ENCODE measurements at regions not wholly inside any gene's neighbourhood (a gene's known extent, or its start where the extent isn't known, plus 50 kb on each side); places are given as distances from the start of the nearest gene placed in this dataset.
"Not testable (repeated sequence)": the region's sequence is repeated elsewhere in the genome, so short reads cannot be mapped to it uniquely, and the experiment has no call there.

DNA sequence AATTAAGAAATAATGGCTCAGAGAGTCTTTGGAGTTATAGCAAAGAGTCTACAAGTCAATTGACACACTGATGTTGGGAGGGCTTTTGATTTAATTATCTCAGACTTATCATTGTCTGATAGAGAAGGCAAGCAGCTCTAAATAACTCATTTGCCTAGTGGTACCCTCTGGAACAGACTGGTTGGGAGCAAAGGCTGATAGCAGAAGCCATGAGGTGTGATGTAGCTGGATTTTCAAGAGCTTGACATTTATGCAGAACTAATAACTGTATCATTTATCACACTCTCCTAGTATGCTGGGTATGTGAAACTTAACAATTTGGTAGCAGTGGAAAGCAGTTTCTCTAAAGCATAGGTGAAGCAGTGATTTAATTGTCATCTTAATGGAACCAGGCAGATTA, 380.6 kb downstream of the TENT5A start:
- DNase-seq (ENCODE audit: low read depth in 2 of 2, low spot score in 1 of 2), result no peak

DNA sequence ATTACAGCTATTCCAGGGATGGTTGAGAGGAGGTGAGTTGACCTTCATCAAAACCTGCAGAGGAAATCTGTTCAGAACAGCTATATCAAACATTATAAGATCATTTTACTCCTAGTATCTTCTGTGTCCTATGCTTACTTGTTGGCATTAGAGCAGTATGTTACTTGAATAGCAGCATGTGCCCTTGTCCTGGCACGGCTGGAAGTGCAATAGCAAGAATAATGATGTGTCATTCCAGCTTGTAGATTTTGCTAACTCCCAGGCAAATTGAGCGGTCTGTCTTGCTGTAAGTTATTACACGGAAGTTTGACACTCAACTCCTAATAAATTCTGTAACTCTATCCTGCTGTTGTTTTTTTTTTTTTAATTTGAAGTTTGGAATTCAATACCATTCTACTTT, 385.5 kb downstream of the TENT5A start:
- DNase-seq (ENCODE audit: low read depth in 2 of 2, low spot score in 1 of 2), result no peak

DNA sequence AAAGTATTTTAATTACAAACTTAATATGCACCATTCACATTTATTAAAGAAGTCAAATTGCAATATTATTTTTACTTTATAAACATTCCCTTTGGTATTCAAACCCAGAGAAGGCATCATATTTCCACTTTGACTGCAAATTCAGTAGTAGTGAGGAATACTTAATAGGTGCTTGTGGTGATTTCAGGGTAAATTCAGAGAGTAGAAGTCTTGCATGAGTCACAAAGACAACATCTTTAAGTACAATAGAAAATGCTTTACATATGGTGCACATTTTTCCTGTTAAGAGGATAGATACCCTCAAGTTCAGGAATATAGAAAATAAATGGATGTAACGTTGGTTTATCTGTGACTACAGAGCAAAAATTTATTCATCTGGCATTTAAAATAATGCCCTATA, 390.2 kb downstream of the TENT5A start:
- DNase-seq (ENCODE audit: low read depth in 2 of 2, low spot score in 1 of 2), result no peak

DNA sequence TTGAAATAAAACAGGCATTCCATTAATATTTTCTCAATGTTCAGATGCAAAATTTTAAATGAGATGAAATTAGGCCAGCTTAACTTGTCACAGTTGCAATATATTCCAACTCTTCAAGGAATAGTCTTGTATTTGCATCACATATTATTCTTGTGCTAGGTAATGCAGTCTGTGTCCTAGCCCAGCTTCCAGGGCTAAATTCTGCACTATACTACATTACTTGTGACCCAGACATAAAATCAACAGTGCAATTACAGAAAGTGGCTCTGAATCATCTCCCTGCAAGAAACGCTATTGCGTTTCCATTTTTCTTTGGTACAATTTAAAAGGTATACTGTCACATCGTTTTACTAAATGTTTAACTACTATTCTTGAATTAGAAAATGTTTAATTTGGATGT, 399.2 kb downstream of the TENT5A start:
- DNase-seq (ENCODE audit: low read depth in 2 of 2, low spot score in 1 of 2), result no peak

DNA sequence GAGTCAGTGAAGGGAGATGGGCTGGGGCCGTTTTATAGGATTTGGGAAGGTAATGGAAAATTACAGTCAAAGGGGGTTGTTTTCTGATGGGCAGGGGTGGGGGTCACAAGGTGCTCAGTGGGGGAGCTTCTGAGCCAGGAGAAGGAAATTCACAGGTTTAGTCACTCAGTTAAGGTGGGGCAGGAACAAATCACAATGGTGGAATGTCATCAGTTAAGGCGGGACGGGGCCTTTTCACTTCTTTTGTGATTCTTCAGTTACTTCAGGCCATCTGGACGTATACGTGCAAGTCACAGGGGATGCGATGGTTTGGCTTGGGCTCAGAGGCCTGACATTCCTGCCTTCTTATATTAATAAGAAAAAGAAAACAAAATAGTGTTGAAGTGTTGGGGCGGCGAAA, 408.5 kb downstream of the TENT5A start:
- DNase-seq (ENCODE audit: low read depth in 2 of 2, low spot score in 1 of 2), result not testable (repeated sequence)

GRCh38 chr6:81340946-81341345, 411.5 kb downstream of the TENT5A start:
- no peak for DNase-seq (ENCODE audit: low read depth in 2 of 2, low spot score in 1 of 2)

- DNase-seq (ENCODE audit: low read depth in 2 of 2, low spot score in 1 of 2), result no peak
Measured at GRCh38 chr6:81331526-81331925, 421.0 kb downstream of the TENT5A start.

DNA sequence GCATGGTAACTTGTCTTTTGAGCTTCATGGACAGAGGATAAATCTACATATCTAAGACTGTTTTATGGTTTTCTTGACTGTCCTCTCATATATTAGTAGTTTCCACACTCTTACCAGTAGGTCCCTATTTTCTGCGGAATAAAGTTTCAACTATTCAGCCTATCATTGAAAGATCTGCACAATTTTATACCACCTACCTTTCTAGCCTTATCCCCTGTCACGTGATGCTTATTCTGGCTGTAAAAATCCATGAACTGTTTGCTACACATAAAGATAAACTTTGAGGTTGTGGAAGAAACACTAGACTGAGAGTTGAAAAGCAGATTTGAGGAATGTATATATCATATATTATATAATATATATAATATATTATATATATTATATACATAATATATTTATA, 423.8 kb downstream of the TENT5A start:
- DNase-seq (ENCODE audit: low read depth in 2 of 2, low spot score in 1 of 2), result no peak

DNA sequence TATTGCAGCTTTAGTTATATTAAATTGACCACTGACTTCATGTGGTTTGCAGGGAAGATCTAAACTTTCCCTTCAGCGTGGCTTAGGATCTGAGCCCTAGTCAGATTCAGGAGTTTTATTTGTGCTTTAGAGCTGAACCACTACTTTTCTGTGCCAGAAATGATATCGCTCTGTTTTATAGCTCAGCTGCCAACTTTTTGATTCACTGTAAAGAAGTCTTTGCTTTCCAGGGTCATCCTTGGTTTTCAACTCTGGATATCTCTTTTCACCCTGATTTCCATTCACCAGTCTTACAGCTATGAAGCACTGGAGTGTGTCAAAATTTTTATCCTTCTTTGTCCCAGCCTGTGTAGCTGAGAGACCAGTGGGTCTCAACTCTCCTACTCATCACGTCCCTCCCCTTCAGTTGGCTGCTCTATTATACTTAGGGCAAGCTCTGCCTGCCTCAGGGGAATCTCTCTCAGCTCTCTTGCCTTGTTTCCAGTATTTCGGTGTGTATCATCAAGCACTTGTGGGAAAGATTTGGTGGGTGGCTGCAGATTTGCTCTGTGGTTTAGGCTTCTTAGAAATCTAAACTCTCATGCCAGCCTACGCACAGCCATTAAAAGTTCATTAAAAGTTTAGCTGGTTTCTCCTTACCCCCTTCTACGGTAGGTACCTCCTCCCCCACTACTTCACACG, 425.5 kb downstream of the TENT5A start:
- DNase-seq (ENCODE audit: low read depth in 2 of 2, low spot score in 1 of 2), result no peak

GRCh38 chr6:81309811-81310210, 442.7 kb downstream of the TENT5A start:
- no peak for DNase-seq (ENCODE audit: low read depth in 2 of 2, low spot score in 1 of 2)

DNA sequence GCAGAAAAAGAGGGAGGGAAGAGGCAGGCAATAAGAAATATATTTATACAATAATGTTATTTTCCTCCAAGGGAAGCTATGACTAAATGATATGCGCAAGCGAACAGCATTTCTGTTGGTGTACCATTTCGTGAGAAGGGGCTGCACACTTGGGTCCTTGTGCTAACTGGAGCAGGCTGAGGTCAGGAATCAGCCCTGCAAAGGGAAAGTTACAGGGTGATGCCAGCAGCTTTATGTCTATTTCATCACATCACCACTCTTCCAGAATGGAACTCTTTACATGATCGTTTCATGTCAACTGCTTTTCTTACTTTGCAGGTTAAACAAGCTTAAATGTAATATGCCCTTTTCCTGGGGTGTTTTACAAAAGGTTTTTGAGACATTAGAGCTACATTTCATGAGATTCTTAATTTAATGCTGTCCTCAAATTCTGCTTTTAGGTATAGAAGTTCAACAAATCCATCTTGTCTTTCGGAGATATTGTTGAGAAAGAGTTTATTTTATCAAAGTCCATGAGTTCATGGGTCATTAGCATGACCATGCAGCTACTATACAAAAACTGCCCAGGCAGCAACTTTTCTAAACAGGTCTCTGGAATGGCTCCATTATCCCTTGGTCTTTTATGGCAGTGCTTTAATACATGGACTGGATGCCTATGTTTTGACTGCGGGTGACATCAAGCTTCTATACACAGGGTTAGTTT, 443.8 kb downstream of the TENT5A start:
- DNase-seq (ENCODE audit: low read depth in 2 of 2, low spot score in 1 of 2), result no peak

GRCh38 chr6:81307651-81308214, 444.7 kb downstream of the TENT5A start:
- no peak for DNase-seq (ENCODE audit: low read depth in 2 of 2, low spot score in 1 of 2)

- DNase-seq (ENCODE audit: low read depth in 2 of 2, low spot score in 1 of 2), result no peak
Measured at GRCh38 chr6:81304466-81304865, 448.0 kb downstream of the TENT5A start.

GRCh38 chr6:81300961-81301360, 451.5 kb downstream of the TENT5A start:
- DNase-seq (ENCODE audit: low read depth in 2 of 2, low spot score in 1 of 2), result no peak

DNA sequence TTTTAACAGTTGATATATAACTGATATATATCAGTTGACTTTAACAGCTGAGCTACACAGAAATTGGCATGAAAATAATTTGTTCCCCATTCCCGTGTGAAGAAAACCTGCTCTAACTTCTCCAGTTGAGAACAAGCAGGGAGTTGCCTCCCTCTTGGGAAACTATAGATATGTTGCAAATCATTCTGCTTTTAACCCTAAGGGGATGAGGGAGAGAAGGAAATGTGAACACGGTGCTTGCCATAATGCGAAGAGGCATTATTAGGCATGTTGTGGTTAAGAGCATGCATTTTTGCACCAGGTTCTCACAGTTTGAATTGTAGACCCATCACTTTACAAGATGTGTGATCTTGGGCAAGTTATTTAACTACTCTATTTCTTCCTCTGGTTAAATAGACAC, 453.7 kb downstream of the TENT5A start:
- DNase-seq (ENCODE audit: low read depth in 2 of 2, low spot score in 1 of 2), result no peak

DNA sequence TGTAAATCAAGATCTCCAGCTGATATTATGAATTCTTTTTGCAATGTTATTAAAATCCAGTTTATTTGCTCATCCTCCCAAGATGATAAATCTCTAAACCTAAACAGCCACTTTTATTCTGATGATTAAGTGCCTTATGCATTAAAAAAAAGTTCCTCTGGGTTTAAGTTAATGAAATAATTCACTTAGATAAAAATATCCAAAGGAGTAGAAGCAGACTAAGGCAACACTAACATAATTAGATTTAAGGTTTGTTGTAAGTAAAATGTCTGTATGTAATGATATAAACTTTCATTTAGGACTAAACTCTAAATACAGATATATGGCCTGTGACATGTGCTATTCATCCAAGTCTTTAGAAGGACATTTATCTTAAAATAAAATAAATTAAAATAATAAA, 457.2 kb downstream of the TENT5A start:
- no peak for DNase-seq (ENCODE audit: low read depth in 2 of 2, low spot score in 1 of 2)

- DNase-seq (ENCODE audit: low read depth in 2 of 2, low spot score in 1 of 2), result no peak
Measured at GRCh38 chr6:81293896-81294295, 458.6 kb downstream of the TENT5A start.

DNA sequence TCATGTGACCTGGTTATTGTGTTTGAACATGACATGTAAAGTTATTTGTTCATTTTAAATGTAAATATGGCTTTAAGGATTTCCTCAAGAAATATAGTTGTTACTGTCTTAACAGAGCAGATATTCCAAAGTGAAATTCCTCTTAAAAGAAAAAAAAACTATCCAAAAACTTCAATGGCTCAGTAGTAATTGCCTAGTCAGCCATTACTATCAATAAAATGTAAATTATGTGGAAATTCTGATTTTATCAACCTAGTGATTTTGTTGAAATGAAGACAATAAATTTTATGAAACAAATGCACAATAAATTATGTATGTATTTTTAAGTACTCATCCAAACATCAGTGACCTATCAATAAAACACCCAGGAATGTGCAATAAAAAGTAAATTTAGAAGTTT, 463.3 kb downstream of the TENT5A start:
- DNase-seq (ENCODE audit: low read depth in 2 of 2, low spot score in 1 of 2), result no peak

GRCh38 chr6:81265106-81265505, 487.4 kb downstream of the TENT5A start:
- no peak for DNase-seq (ENCODE audit: low read depth in 2 of 2, low spot score in 1 of 2)

- no peak for DNase-seq (ENCODE audit: low read depth in 2 of 2, low spot score in 1 of 2)
Measured at GRCh38 chr6:81263531-81264168, 488.8 kb downstream of the TENT5A start.

DNA sequence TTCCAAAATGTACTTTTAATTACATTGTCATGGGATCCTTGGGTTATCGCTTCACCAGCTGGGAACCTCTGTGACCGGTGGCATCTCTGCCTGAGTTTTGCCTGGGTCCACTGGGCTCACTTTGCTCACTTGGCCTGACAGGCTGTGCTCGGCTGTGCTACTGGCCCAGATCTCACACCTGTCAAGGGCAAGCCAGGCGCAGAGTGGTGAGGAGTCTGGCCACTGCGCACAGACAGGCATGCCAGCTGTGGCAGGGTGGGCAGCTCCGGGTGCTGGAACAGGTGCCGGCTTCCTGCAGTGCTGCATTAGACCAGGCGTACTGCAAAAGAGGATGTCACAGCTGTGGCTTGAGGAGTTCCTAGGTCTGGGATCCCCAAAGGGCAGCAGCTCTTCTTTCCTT, 489.8 kb downstream of the TENT5A start:
- no peak for DNase-seq (ENCODE audit: low read depth in 2 of 2, low spot score in 1 of 2)

DNA sequence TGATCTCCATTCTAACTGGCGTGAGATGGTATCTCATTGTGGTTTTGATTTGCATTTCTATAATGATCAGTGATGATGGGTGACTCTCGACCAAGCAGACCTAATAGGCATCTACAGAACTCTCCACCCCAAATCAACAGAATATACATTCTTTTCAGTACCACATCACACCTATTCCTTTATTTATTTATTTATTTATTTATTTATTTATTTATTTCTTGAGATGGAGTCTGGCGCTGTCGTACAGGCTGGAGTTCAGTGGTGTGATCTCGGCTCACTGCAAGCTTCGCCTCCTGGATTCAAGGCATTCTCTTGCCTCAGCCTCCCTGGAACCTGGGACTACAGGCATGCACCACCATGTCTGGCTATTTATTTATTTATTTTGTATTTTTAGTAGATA, 496.3 kb downstream of the TENT5A start:
- not testable (repeated sequence) for DNase-seq (ENCODE audit: low read depth in 2 of 2, low spot score in 1 of 2)

All from stimulated activated CD8-positive, alpha-beta memory T cell treated with anti-CD3 and anti-CD28 coated beads, Interleukin-4, amount 100 ng/mL, for 1 hour (primary cell).